IMR-90 (cell line): ENCODE measurements at regions not wholly inside any gene's neighbourhood (a gene's known extent, or its start where the extent isn't known, plus 50 kb on each side); places are given as distances from the start of the nearest gene placed in this dataset.

ENCODE experiments used
- ATAC-seq: fragments of 200-7000 bp; cut with Tn5 transposase; 2 replicates; pipeline ENCODE4 v1.9.1; 2020; ENCODE audit warnings: low read depth, mild to moderate bottlenecking, moderate library complexity
- BruUV-seq: library from RNA; stranded (reverse); fragments of 400-500 nt; replicated peaks from 2 replicates; lab custom pipeline; 2021; lab: Mats Ljungman, UMichigan
- CTCF ChIA-PET: fragments of 300-600 bp; formaldehyde crosslinking; extraction: SDS; loops from one replicate; lab custom pipeline; 2021; ENCODE audit warnings: antibody characterized with exemption; lab: Yijun Ruan, JAX
- POLR2A ChIA-PET: fragments of 300-600 bp; sonication (Branson Sonifier 250); formaldehyde crosslinking; loops from one replicate; lab custom pipeline; 2022; ENCODE audit warnings: antibody characterized with exemption; ENCODE audit not compliant: unreplicated experiment; lab: Charles Lee
- DNase-seq: peaks from one replicate; pipeline ENCODE4 v3.0.0; 2013
- H2AFZ ChIP-seq: replicated peaks from 2 replicates; pipeline ENCODE3; 2013; ENCODE audit warnings: low read length, mild to moderate bottlenecking; ENCODE audit not compliant: poor library complexity
- H2AK5ac ChIP-seq: 2 replicates; pipeline ENCODE4 v1.6.1; 2013; ENCODE audit warnings: low read depth, low read length, inconsistent platforms
- H2AK9ac ChIP-seq: replicated peaks from 2 replicates; pipeline ENCODE3; 2013; ENCODE audit warnings: mild to moderate bottlenecking, low read depth, low read length, moderate library complexity; ENCODE audit not compliant: poor library complexity
- H2BK120ac ChIP-seq: 2 replicates; pipeline ENCODE4 v1.6.1; 2013; ENCODE audit warnings: low read depth, low read length, inconsistent platforms
- H2BK15ac ChIP-seq: 3 replicates; pipeline ENCODE4 v1.6.1; 2013; ENCODE audit warnings: low read depth, low read length, inconsistent platforms
- H2BK20ac ChIP-seq: 2 replicates; pipeline ENCODE4 v1.6.1; 2013; ENCODE audit warnings: low read depth, mild to moderate bottlenecking, inconsistent platforms, low read length, moderate library complexity
- H2BK5ac ChIP-seq: 2 replicates; pipeline ENCODE4 v1.6.1; 2013; ENCODE audit warnings: mild to moderate bottlenecking, low read depth, low read length, inconsistent platforms; ENCODE audit not compliant: poor library complexity, severe bottlenecking
- H3K14ac ChIP-seq: replicated peaks from 2 replicates; pipeline ENCODE4 v1.6.1; 2013; ENCODE audit warnings: low read depth, low read length, inconsistent platforms
- H3K18ac ChIP-seq: 2 replicates; pipeline ENCODE4 v1.6.1; 2013; ENCODE audit warnings: low read depth, low read length, control low read depth
- H3K23ac ChIP-seq: 2 replicates; pipeline ENCODE4 v1.6.1; 2013; ENCODE audit warnings: low read depth, low read length, inconsistent platforms
- H3K27ac ChIP-seq: 2 replicates; pipeline ENCODE4 v1.5.1; 2013; ENCODE audit warnings: mild to moderate bottlenecking, control low read depth, low read length; ENCODE audit not compliant: insufficient read depth
- H3K27me3 ChIP-seq: 2 replicates; pipeline ENCODE4 v1.6.1; 2013; ENCODE audit warnings: low read length; ENCODE audit not compliant: control insufficient read depth, insufficient read depth
- H3K36me3 ChIP-seq: 2 replicates; pipeline ENCODE4 v1.6.1; 2013; ENCODE audit warnings: low read length, mixed read lengths; ENCODE audit not compliant: control insufficient read depth, insufficient read depth
- H3K4ac ChIP-seq: 2 replicates; pipeline ENCODE4 v1.6.1; 2013; ENCODE audit warnings: low read depth, low read length, inconsistent platforms
- H3K4me1 ChIP-seq: 2 replicates; pipeline ENCODE4 v1.6.1; 2013; ENCODE audit warnings: low read length, mixed read lengths; ENCODE audit not compliant: control insufficient read depth, insufficient read depth
- H3K4me2 ChIP-seq: 2 replicates; pipeline ENCODE4 v1.6.1; 2013; ENCODE audit warnings: low read depth, mild to moderate bottlenecking, control low read depth, low read length, moderate library complexity
- H3K4me3 ChIP-seq: 2 replicates; pipeline ENCODE4 v1.5.1; 2013; ENCODE audit warnings: low read depth, mild to moderate bottlenecking, control low read depth, low read length, moderate library complexity; ENCODE audit not compliant: insufficient read depth
- H3K56ac ChIP-seq: 2 replicates; pipeline ENCODE4 v1.6.1; 2013; ENCODE audit warnings: low read length, inconsistent platforms; ENCODE audit not compliant: insufficient read depth; ENCODE audit errors: extremely low read depth
- H3K79me1 ChIP-seq, 2 experiments: 2 replicates each; pipeline ENCODE4 v1.6.1; 2013; ENCODE audit warnings: low read length in 2 of 2, inconsistent platforms in 1 of 2, low read depth in 1 of 2
- H3K9ac ChIP-seq: 2 replicates; pipeline ENCODE4 v1.6.1; 2013; ENCODE audit warnings: low read depth, low read length, control low read depth
- H3K9me1 ChIP-seq: 2 replicates; pipeline ENCODE4 v1.6.1; 2013; ENCODE audit warnings: low read length, inconsistent platforms; ENCODE audit not compliant: insufficient read depth
- H3K9me3 ChIP-seq: 2 replicates; pipeline ENCODE4 v1.6.1; 2013; ENCODE audit warnings: low read length; ENCODE audit not compliant: control insufficient read depth, insufficient read depth
- H4K20me1 ChIP-seq: 2 replicates; pipeline ENCODE4 v1.6.1; 2013; ENCODE audit warnings: low read length, inconsistent platforms; ENCODE audit not compliant: insufficient read depth
- H4K5ac ChIP-seq: 2 replicates; pipeline ENCODE4 v1.6.1; 2013; ENCODE audit warnings: mild to moderate bottlenecking, low read depth, low read length, control low read depth
- H4K8ac ChIP-seq, 2 experiments: 2 replicates each; pipeline ENCODE4 v1.6.1; 2013; ENCODE audit warnings: low read depth in 2 of 2, low read length in 2 of 2, control low read depth in 1 of 2, inconsistent platforms in 1 of 2
- H4K91ac ChIP-seq: 2 replicates; pipeline ENCODE4 v1.6.1; 2013; ENCODE audit warnings: low read depth, low read length, inconsistent platforms; ENCODE audit not compliant: insufficient read depth
- CEBPB ChIP-seq: IDR thresholded peaks from 2 replicates; pipeline ENCODE4 v1.6.1; 2012; ENCODE audit warnings: low read depth, low read length, improper control_type of control experiment
- MAFK ChIP-seq: IDR thresholded peaks from 2 replicates; pipeline ENCODE4 v1.6.1; 2012; ENCODE audit warnings: low read depth, low read length, improper control_type of control experiment
- WGBS, 2 experiments: methylation state at CpG; one replicate each; pipeline versions ENCODE4 v1.1.5 to v1.1.7; 2013; ENCODE audit warnings: missing lambda C conversion rate in 2 of 2; ENCODE audit not compliant: insufficient read length in 1 of 2; ENCODE audit errors: extremely low coverage in 2 of 2; 5-methylcytosine and 5-hydroxymethylcytosine counted together
- dilution Hi-C: fragments of 300-500 bp; cut with HindIII; formaldehyde crosslinking; loops from one replicate; pipeline ENCODE4 v1.14.3; 2018; ENCODE audit warnings: low sequenced_read_pairs; ENCODE audit not compliant: unreplicated experiment
- in situ Hi-C: fragments of 300-500 bp; cut with MboI; formaldehyde crosslinking; loops from 3 replicates; pipeline ENCODE4 v1.14.3; 2019; ENCODE audit warnings: low sequenced_read_pairs, inconsistent platforms, mixed read lengths
- intact Hi-C: fragments of 100-400 bp; cut with micrococcal nuclease; formaldehyde crosslinking; loops from 2 replicates; pipeline ENCODE4 v1.10.0; 2022

- POLR2A ChIA-PET, result no interaction called here
- Histone ChIP-seq H3K27me3 (no peaks in the 10 kb centered on the region), H4K8ac (no peak overlapping the region), H3K4me2 (no peak overlapping the region), H2BK120ac (no peak overlapping the region), H3K4me3 (no peak overlapping the region), H3K9me3 (no peaks in the 10 kb centered on the region), H3K23ac (no peak overlapping the region), H3K4ac (no peak overlapping the region), H3K27ac (no peak overlapping the region), H3K9me1 (no peaks in the 10 kb centered on the region), H3K56ac (no peak overlapping the region), H2BK15ac (no peak overlapping the region), H2BK20ac (no peak overlapping the region), H2AK9ac (no peak overlapping the region), H3K79me1 (no peaks in the 10 kb centered on the region), H3K36me3 (no peaks in the 10 kb centered on the region), H2AK5ac (no peak overlapping the region), H2AFZ (no peak overlapping the region), H4K5ac (no peak overlapping the region), H4K91ac (no peak overlapping the region), H2BK5ac (no peak overlapping the region), H4K20me1 (no peaks in the 10 kb centered on the region), H3K9ac (no peak overlapping the region), H3K18ac (no peak overlapping the region), H3K14ac (no peak overlapping the region), H3K4me1 (no peaks in the 10 kb centered on the region)
- DNase-seq (no peak), ATAC-seq (no peak)
- intact Hi-C loops (no loop called here), in situ Hi-C loops (no loop called here), dilution Hi-C loops (no loop called here)
- TF ChIP-seq MAFK (peak; percentile 100), CEBPB (no peak)
- 60% methylated on average over 3 of the region's 4 CpGs; no CpG with 5 or more reads in 1 of the 2 experiments for WGBS, 2 experiments
- CTCF ChIA-PET, result interaction anchor here (0.7 kb wide), 1 partner anchor 9 kb away, joined by 4 read pairs; no protein-coding TSS in a partner anchor
- BruUV-seq, result no TSS peak
These were observed 153.4 kb downstream of the FAM161A start for GRCh38 chr2:61700464-61700863.
